GM12873 (cell line): ENCODE measurements at regions not wholly inside any gene's neighbourhood (a gene's known extent, or its start where the extent isn't known, plus 50 kb on each side); places are given as distances from the start of the nearest gene placed in this dataset.

Source experiments
- TF ChIP-seq, protein P1 (sequence below): IDR thresholded peaks from 2 replicates; pipeline ENCODE4 v1.5.1; 2012; ENCODE audit warnings: low read depth, mild to moderate bottlenecking, moderate library complexity, low read length, control low read depth; ENCODE audit not compliant: insufficient read depth; ENCODE audit errors: missing control alignments

DNA sequence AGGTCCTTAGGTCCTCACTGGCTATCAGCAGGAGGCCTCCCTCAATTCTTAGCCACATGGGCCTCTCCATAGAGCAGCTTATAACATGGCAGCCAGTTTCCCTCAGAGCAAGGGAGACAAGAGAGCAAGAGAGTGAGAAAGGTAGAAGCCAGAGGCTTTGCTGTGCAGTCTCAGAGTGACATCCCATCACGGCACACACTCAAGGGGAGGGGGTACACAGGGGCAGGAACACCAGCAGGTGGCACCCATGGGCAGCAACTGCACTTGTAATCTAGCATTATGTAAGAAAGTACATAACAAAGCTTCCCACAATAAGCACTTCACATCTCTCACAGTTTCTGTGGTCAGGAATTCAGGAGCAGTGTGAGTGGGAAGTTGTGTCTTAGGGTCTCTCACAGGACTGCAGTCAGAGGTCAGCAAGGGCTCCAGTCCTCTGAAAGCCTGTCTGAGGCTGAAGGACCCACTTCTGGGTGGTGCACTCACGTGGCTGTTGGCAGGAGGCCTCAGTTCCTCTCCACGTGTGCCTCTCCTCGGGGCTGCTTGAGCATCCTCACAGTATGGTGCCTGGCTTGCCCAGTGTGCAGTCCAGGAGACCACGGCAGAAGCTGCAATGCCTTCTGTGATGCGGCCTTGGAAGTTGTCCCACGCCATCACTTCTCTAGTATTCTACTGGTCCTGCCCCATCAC lies 159.4 kb downstream of the OAT start:
- TF ChIP-seq, protein P1, sequence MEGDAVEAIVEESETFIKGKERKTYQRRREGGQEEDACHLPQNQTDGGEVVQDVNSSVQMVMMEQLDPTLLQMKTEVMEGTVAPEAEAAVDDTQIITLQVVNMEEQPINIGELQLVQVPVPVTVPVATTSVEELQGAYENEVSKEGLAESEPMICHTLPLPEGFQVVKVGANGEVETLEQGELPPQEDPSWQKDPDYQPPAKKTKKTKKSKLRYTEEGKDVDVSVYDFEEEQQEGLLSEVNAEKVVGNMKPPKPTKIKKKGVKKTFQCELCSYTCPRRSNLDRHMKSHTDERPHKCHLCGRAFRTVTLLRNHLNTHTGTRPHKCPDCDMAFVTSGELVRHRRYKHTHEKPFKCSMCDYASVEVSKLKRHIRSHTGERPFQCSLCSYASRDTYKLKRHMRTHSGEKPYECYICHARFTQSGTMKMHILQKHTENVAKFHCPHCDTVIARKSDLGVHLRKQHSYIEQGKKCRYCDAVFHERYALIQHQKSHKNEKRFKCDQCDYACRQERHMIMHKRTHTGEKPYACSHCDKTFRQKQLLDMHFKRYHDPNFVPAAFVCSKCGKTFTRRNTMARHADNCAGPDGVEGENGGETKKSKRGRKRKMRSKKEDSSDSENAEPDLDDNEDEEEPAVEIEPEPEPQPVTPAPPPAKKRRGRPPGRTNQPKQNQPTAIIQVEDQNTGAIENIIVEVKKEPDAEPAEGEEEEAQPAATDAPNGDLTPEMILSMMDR = peak; percentile 32

DNA sequence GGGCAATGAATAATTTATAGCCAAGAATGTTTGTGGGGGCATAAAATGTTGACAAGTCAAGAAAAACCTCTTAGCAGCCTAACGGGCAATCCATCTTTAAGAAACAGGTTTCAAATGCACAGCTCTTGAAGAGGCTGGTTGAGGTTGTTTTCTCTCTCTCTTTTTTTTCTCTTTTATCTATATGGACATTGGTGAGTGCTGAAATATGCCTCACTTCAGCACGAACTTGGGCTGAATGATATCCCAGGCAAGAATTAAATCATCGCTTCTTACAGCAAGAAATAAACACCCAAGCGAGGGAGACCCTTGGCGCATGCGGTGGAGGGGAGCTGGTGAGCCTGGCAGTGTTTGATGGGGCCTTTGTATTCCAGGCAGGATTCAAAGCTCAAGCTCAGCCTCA lies 160.9 kb downstream of the OAT start:
- TF ChIP-seq, protein P1 = no peak

DNA sequence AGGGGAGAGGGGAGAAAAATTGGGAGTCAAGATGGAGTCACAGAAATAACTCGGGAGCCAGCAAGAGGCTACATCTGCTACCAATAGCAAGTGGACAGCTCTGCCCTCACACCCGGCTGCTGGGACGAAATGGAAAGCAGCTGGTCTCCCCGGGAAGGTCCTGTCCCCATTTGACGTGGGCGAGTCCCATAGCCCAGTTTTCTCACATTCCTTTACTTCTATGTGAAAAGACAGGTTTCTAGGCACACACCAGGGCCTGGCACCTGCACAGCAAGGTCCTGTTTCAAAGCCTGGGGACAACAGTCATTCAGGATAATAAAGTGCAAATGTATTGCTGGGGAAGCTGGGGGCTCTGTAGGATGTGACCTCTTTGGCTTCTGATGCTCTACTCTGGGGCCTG lies 162.6 kb downstream of the OAT start:
- TF ChIP-seq, protein P1 = no peak

DNA sequence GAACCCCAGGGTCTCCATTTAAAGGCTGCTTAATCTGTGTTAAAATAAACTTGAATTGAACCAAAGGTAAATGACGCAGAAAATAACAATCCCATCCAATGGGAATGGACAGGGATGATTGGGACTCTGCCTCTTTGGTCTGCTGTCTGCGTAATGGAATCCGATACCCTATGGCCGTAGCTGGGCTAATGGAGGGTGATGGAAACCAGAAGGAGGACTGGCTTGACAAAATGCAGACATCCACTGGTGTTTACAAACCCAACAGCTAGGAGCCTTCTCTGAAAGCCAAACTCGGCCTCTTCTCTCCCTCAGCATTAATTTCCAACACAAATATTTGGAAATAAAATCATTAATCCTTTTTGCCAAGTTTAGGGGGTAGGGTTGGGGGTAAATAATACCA lies 162.2 kb upstream of the CHST15 start:
- TF ChIP-seq, protein P1 = no peak

DNA sequence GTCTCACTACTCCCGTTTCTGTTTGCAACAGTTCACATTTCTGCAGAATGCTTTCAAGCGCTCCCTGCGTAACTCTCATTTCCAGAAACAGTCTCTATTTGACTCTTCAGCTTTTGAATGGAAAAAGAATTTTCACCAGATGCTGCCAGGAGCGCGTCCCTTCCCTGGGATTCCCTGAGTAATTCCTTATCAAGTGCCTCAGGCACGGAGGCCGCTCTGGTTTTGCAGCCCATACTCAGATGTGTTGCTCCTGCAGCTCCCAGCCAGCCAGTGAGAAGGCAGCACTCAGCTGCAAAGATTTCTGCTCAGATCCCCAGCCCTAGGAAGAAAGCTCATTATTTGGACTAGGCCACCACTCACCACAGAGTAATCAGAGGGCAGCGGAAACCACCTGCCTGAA lies 161.1 kb upstream of the CHST15 start:
- TF ChIP-seq, protein P1 = no peak

DNA sequence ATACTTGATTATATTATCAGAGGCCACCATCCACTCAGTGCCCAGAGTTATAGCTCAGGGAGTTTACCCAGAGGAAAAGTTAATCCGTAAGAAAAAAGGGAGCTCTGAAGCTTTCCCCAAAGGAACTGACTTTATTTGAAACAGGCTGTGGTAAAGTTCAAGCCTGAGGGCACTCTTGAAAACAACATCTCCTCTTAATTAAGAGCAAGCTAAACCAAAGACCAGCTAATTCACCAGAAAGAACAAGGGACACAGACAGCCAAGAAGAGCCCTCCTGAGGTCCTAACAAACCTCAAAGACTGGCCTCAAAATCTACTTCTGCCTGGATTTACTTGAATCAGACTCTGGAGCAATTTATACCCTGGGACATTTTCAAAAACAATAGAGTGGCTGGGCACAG lies 159.6 kb upstream of the CHST15 start:
- TF ChIP-seq, protein P1 = no peak

DNA sequence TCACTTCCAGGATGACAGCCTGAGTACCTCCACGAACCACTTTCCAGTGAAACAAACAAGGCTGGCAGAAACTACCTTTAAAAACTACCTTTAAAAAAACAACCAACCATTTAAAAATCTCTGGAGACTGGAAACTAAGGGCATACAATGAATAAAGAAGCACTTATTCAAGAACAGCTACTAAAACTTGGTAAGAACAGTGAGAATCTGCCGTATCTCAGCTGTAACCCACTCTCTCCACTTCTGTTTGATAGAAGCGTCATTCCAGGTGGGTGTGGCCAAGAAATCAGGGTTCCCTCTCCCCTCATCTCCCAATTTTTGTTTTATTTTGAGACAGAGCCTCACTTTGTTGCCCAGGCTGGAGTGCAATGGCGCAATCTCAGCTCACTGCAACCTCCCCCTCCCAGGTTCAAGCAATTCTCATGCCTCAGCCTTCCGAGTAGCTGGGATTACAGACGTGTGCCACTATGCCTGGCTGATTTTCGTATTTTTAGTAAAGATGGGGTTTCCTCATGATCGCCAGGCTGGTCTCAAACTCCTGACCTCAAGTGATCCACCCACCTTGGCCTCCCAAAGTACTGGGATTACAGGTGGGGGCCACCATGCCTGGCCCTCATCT lies 158.8 kb upstream of the CHST15 start:
- TF ChIP-seq, protein P1 = no peak
